Osteocyte (in vitro differentiated cells): ENCODE measurements at regions not wholly inside any gene's neighbourhood (a gene's known extent, or its start where the extent isn't known, plus 50 kb on each side); places are given as distances from the start of the nearest gene placed in this dataset.

Source experiments
- DNase-seq: peaks from one replicate; pipeline ENCODE4 v3.0.0; 2021; ENCODE audit warnings: mixed read lengths; ENCODE audit not compliant: unreplicated experiment; ENCODE audit errors: extremely low spot score
- H3K27ac Mint-ChIP-seq: one replicate; pipeline ENCODE4 v1.8.0; 2021; ENCODE audit warnings: mild to moderate bottlenecking, mixed read lengths; ENCODE audit not compliant: unreplicated experiment
- H3K27me3 Mint-ChIP-seq: one replicate; pipeline ENCODE4 v1.8.0; 2021; ENCODE audit warnings: mixed read lengths; ENCODE audit not compliant: unreplicated experiment
- H3K36me3 Mint-ChIP-seq: one replicate; pipeline ENCODE4 v1.8.0; 2021; ENCODE audit warnings: mixed read lengths; ENCODE audit not compliant: unreplicated experiment
- H3K4me1 Mint-ChIP-seq: one replicate; pipeline ENCODE4 v1.8.0; 2021; ENCODE audit warnings: mixed read lengths; ENCODE audit not compliant: unreplicated experiment
- H3K4me3 Mint-ChIP-seq: one replicate; pipeline ENCODE4 v1.8.0; 2021; ENCODE audit warnings: mild to moderate bottlenecking, moderate library complexity, mixed read lengths; ENCODE audit not compliant: unreplicated experiment
- H3K9me3 Mint-ChIP-seq: one replicate; pipeline ENCODE4 v1.8.0; 2021; ENCODE audit warnings: mixed read lengths; ENCODE audit not compliant: unreplicated experiment
- TF ChIP-seq, protein P1 (sequence below): fragments of 200-600 bp; sonication (generic); IDR thresholded peaks from 2 replicates; pipeline ENCODE4 v1.5.0; 2021; ENCODE audit warnings: antibody characterized with exemption, mild to moderate bottlenecking, moderate library complexity

- H3K27ac Mint-ChIP-seq = no peak overlapping the region
These were observed 1731.6 kb upstream of the CELF4 start for GRCh38 chr18:39297225-39297624.

GRCh38 chr18:39296293-39296888 lies 1730.8 kb upstream of the CELF4 start:
- Mint-ChIP-seq H3K27ac (no peak overlapping the region), H3K4me3 (no peak overlapping the region), H3K9me3 (peaks cover 7% of the 10 kb centered on the region), H3K27me3 (no peaks in the 10 kb centered on the region), H3K4me1 (no peaks in the 10 kb centered on the region), H3K36me3 (no peaks in the 10 kb centered on the region)
- TF ChIP-seq, protein P1, sequence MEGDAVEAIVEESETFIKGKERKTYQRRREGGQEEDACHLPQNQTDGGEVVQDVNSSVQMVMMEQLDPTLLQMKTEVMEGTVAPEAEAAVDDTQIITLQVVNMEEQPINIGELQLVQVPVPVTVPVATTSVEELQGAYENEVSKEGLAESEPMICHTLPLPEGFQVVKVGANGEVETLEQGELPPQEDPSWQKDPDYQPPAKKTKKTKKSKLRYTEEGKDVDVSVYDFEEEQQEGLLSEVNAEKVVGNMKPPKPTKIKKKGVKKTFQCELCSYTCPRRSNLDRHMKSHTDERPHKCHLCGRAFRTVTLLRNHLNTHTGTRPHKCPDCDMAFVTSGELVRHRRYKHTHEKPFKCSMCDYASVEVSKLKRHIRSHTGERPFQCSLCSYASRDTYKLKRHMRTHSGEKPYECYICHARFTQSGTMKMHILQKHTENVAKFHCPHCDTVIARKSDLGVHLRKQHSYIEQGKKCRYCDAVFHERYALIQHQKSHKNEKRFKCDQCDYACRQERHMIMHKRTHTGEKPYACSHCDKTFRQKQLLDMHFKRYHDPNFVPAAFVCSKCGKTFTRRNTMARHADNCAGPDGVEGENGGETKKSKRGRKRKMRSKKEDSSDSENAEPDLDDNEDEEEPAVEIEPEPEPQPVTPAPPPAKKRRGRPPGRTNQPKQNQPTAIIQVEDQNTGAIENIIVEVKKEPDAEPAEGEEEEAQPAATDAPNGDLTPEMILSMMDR = no peak
- DNase-seq = no peak

More at GRCh38 chr18:39297225-39297624, 1731.6 kb upstream of the CELF4 start:
- H3K9me3 Mint-ChIP-seq = peaks cover 7% of the 10 kb centered on the region
- no peaks in the 10 kb centered on the region for H3K27me3 Mint-ChIP-seq
- no peak for DNase-seq
- H3K4me1 Mint-ChIP-seq = no peaks in the 10 kb centered on the region
- no peak overlapping the region for H3K4me3 Mint-ChIP-seq
- TF ChIP-seq, protein P1 = no peak
- H3K36me3 Mint-ChIP-seq = no peaks in the 10 kb centered on the region

DNA sequence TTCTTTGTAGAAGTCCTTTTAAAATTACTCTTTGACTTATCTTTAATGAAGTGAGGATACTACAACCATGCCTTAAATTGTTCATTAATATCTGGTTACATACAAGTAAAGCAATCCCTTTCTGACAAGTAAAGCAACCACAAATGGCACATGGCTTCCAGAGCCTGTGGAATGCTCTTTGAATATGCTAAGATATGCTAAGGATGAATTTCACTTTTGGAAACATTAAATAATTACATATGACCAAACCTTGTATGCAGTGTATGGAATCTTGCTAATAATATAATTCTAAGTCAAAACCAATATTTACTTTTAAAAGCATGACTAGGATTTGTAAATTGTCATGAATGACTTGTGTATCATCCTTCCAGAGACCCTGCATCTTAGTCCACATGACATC lies 1711.2 kb upstream of the CELF4 start:
- Mint-ChIP-seq H3K27ac (no peak overlapping the region), H3K27me3 (no peaks in the 10 kb centered on the region), H3K4me1 (no peaks in the 10 kb centered on the region), H3K36me3 (no peaks in the 10 kb centered on the region), H3K9me3 (peaks cover 6% of the 10 kb centered on the region), H3K4me3 (no peak overlapping the region)
- TF ChIP-seq, protein P1 = no peak
- DNase-seq = no peak

DNA sequence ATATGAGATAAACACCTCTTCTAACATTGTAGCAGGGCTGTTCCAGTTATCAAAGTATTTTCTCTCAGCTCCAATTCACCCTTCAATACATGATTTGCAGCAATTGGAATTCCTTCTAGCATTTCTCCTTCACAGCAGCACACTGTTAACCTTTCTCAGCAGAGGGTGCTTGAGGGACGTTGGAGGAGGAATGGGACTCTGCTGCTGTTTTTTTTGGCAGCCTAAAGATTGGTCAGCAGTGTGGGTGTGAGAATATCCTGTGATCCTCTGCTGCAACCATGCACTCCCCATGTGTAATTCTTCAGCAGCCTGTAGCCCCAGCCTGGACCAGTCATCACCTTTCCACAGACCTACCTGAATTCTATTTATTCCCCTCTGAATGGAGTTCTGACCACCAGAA lies 1708.9 kb upstream of the CELF4 start:
- no peak overlapping the region for H3K4me3 Mint-ChIP-seq
- H3K27ac Mint-ChIP-seq = no peak overlapping the region
- H3K27me3 Mint-ChIP-seq = no peaks in the 10 kb centered on the region
- no peaks in the 10 kb centered on the region for H3K36me3 Mint-ChIP-seq
- no peak for DNase-seq
- TF ChIP-seq, protein P1 = no peak
- H3K4me1 Mint-ChIP-seq = no peaks in the 10 kb centered on the region
- peaks cover 6% of the 10 kb centered on the region for H3K9me3 Mint-ChIP-seq

GRCh38 chr18:39272230-39272629 lies 1706.6 kb upstream of the CELF4 start:
- Mint-ChIP-seq H3K4me3 (no peak overlapping the region), H3K27ac (no peak overlapping the region), H3K4me1 (no peaks in the 10 kb centered on the region), H3K36me3 (no peaks in the 10 kb centered on the region), H3K9me3 (peaks cover 6% of the 10 kb centered on the region), H3K27me3 (no peaks in the 10 kb centered on the region)
- TF ChIP-seq, protein P1 = no peak
- no peak for DNase-seq
